IMR-90 (cell line): ENCODE measurements at regions not wholly inside any gene's neighbourhood (a gene's known extent, or its start where the extent isn't known, plus 50 kb on each side); places are given as distances from the start of the nearest gene placed in this dataset.

ENCODE experiments used
- ATAC-seq: fragments of 200-7000 bp; cut with Tn5 transposase; 2 replicates; pipeline ENCODE4 v1.9.1; 2020; ENCODE audit warnings: low read depth, mild to moderate bottlenecking, moderate library complexity
- BruUV-seq: library from RNA; stranded (reverse); fragments of 400-500 nt; replicated peaks from 2 replicates; lab custom pipeline; 2021; lab: Mats Ljungman, UMichigan
- CTCF ChIA-PET: fragments of 300-600 bp; formaldehyde crosslinking; extraction: SDS; loops from one replicate; lab custom pipeline; 2021; ENCODE audit warnings: antibody characterized with exemption; lab: Yijun Ruan, JAX
- POLR2A ChIA-PET: fragments of 300-600 bp; sonication (Branson Sonifier 250); formaldehyde crosslinking; loops from one replicate; lab custom pipeline; 2022; ENCODE audit warnings: antibody characterized with exemption; ENCODE audit not compliant: unreplicated experiment; lab: Charles Lee
- DNase-seq: peaks from one replicate; pipeline ENCODE4 v3.0.0; 2013
- H2AFZ ChIP-seq: replicated peaks from 2 replicates; pipeline ENCODE3; 2013; ENCODE audit warnings: low read length, mild to moderate bottlenecking; ENCODE audit not compliant: poor library complexity
- H2AK5ac ChIP-seq: 2 replicates; pipeline ENCODE4 v1.6.1; 2013; ENCODE audit warnings: low read depth, low read length, inconsistent platforms
- H2AK9ac ChIP-seq: replicated peaks from 2 replicates; pipeline ENCODE3; 2013; ENCODE audit warnings: mild to moderate bottlenecking, low read depth, low read length, moderate library complexity; ENCODE audit not compliant: poor library complexity
- H2BK120ac ChIP-seq: 2 replicates; pipeline ENCODE4 v1.6.1; 2013; ENCODE audit warnings: low read depth, low read length, inconsistent platforms
- H2BK15ac ChIP-seq: 3 replicates; pipeline ENCODE4 v1.6.1; 2013; ENCODE audit warnings: low read depth, low read length, inconsistent platforms
- H2BK20ac ChIP-seq: 2 replicates; pipeline ENCODE4 v1.6.1; 2013; ENCODE audit warnings: low read depth, mild to moderate bottlenecking, inconsistent platforms, low read length, moderate library complexity
- H2BK5ac ChIP-seq: 2 replicates; pipeline ENCODE4 v1.6.1; 2013; ENCODE audit warnings: mild to moderate bottlenecking, low read depth, low read length, inconsistent platforms; ENCODE audit not compliant: poor library complexity, severe bottlenecking
- H3K14ac ChIP-seq: replicated peaks from 2 replicates; pipeline ENCODE4 v1.6.1; 2013; ENCODE audit warnings: low read depth, low read length, inconsistent platforms
- H3K18ac ChIP-seq: 2 replicates; pipeline ENCODE4 v1.6.1; 2013; ENCODE audit warnings: low read depth, low read length, control low read depth
- H3K23ac ChIP-seq: 2 replicates; pipeline ENCODE4 v1.6.1; 2013; ENCODE audit warnings: low read depth, low read length, inconsistent platforms
- H3K27ac ChIP-seq: 2 replicates; pipeline ENCODE4 v1.5.1; 2013; ENCODE audit warnings: mild to moderate bottlenecking, control low read depth, low read length; ENCODE audit not compliant: insufficient read depth
- H3K27me3 ChIP-seq: 2 replicates; pipeline ENCODE4 v1.6.1; 2013; ENCODE audit warnings: low read length; ENCODE audit not compliant: control insufficient read depth, insufficient read depth
- H3K36me3 ChIP-seq: 2 replicates; pipeline ENCODE4 v1.6.1; 2013; ENCODE audit warnings: low read length, mixed read lengths; ENCODE audit not compliant: control insufficient read depth, insufficient read depth
- H3K4ac ChIP-seq: 2 replicates; pipeline ENCODE4 v1.6.1; 2013; ENCODE audit warnings: low read depth, low read length, inconsistent platforms
- H3K4me1 ChIP-seq: 2 replicates; pipeline ENCODE4 v1.6.1; 2013; ENCODE audit warnings: low read length, mixed read lengths; ENCODE audit not compliant: control insufficient read depth, insufficient read depth
- H3K4me2 ChIP-seq: 2 replicates; pipeline ENCODE4 v1.6.1; 2013; ENCODE audit warnings: low read depth, mild to moderate bottlenecking, control low read depth, low read length, moderate library complexity
- H3K4me3 ChIP-seq: 2 replicates; pipeline ENCODE4 v1.5.1; 2013; ENCODE audit warnings: low read depth, mild to moderate bottlenecking, control low read depth, low read length, moderate library complexity; ENCODE audit not compliant: insufficient read depth
- H3K56ac ChIP-seq: 2 replicates; pipeline ENCODE4 v1.6.1; 2013; ENCODE audit warnings: low read length, inconsistent platforms; ENCODE audit not compliant: insufficient read depth; ENCODE audit errors: extremely low read depth
- H3K79me1 ChIP-seq, 2 experiments: 2 replicates each; pipeline ENCODE4 v1.6.1; 2013; ENCODE audit warnings: low read length in 2 of 2, inconsistent platforms in 1 of 2, low read depth in 1 of 2
- H3K9ac ChIP-seq: 2 replicates; pipeline ENCODE4 v1.6.1; 2013; ENCODE audit warnings: low read depth, low read length, control low read depth
- H3K9me1 ChIP-seq: 2 replicates; pipeline ENCODE4 v1.6.1; 2013; ENCODE audit warnings: low read length, inconsistent platforms; ENCODE audit not compliant: insufficient read depth
- H3K9me3 ChIP-seq: 2 replicates; pipeline ENCODE4 v1.6.1; 2013; ENCODE audit warnings: low read length; ENCODE audit not compliant: control insufficient read depth, insufficient read depth
- H4K20me1 ChIP-seq: 2 replicates; pipeline ENCODE4 v1.6.1; 2013; ENCODE audit warnings: low read length, inconsistent platforms; ENCODE audit not compliant: insufficient read depth
- H4K5ac ChIP-seq: 2 replicates; pipeline ENCODE4 v1.6.1; 2013; ENCODE audit warnings: mild to moderate bottlenecking, low read depth, low read length, control low read depth
- H4K8ac ChIP-seq, 2 experiments: 2 replicates each; pipeline ENCODE4 v1.6.1; 2013; ENCODE audit warnings: low read depth in 2 of 2, low read length in 2 of 2, control low read depth in 1 of 2, inconsistent platforms in 1 of 2
- H4K91ac ChIP-seq: 2 replicates; pipeline ENCODE4 v1.6.1; 2013; ENCODE audit warnings: low read depth, low read length, inconsistent platforms; ENCODE audit not compliant: insufficient read depth
- CHD1 ChIP-seq: IDR thresholded peaks from 2 replicates; pipeline ENCODE4 v1.6.1; 2012; ENCODE audit warnings: low read depth, low read length, improper control_type of control experiment
- FOS ChIP-seq: fragments of 150-350 bp; IDR thresholded peaks from 2 replicates; pipeline ENCODE4 v1.6.1; 2016; ENCODE audit warnings: low read depth, low read length
- MAFK ChIP-seq: IDR thresholded peaks from 2 replicates; pipeline ENCODE4 v1.6.1; 2012; ENCODE audit warnings: low read depth, low read length, improper control_type of control experiment
- MAZ ChIP-seq: IDR thresholded peaks from 2 replicates; pipeline ENCODE4 v1.6.1; 2012; ENCODE audit warnings: low read depth, mild to moderate bottlenecking, low read length, improper control_type of control experiment, moderate library complexity, borderline replicate concordance
- MXI1 ChIP-seq: IDR thresholded peaks from 2 replicates; pipeline ENCODE4 v1.6.1; 2012; ENCODE audit warnings: low read depth, mild to moderate bottlenecking, low read length, moderate library complexity, borderline replicate concordance
- POLR2A ChIP-seq: IDR thresholded peaks from 2 replicates; pipeline ENCODE4 v1.6.1; 2012; ENCODE audit warnings: mild to moderate bottlenecking, low read depth, low read length
- RCOR1 ChIP-seq: IDR thresholded peaks from 2 replicates; pipeline ENCODE4 v1.6.1; 2012; ENCODE audit warnings: mild to moderate bottlenecking, low read length, improper control_type of control experiment; ENCODE audit not compliant: insufficient replicate concordance
- SMC3 ChIP-seq: fragments of 150-350 bp; IDR thresholded peaks from 2 replicates; pipeline ENCODE4 v1.6.1; 2016; ENCODE audit warnings: low read depth, mild to moderate bottlenecking, antibody characterized with exemption, low read length, moderate library complexity
- WGBS, 2 experiments: methylation state at CpG; one replicate each; pipeline versions ENCODE4 v1.1.5 to v1.1.7; 2013; ENCODE audit warnings: missing lambda C conversion rate in 2 of 2; ENCODE audit not compliant: insufficient read length in 1 of 2; ENCODE audit errors: extremely low coverage in 2 of 2; 5-methylcytosine and 5-hydroxymethylcytosine counted together
- dilution Hi-C: fragments of 300-500 bp; cut with HindIII; formaldehyde crosslinking; loops from one replicate; pipeline ENCODE4 v1.14.3; 2018; ENCODE audit warnings: low sequenced_read_pairs; ENCODE audit not compliant: unreplicated experiment
- in situ Hi-C: fragments of 300-500 bp; cut with MboI; formaldehyde crosslinking; loops from 3 replicates; pipeline ENCODE4 v1.14.3; 2019; ENCODE audit warnings: low sequenced_read_pairs, inconsistent platforms, mixed read lengths
- intact Hi-C: fragments of 100-400 bp; cut with micrococcal nuclease; formaldehyde crosslinking; loops from 2 replicates; pipeline ENCODE4 v1.10.0; 2022
- TF ChIP-seq, protein P1 (sequence below): fragments of 150-350 bp; IDR thresholded peaks from 2 replicates; pipeline ENCODE4 v1.6.1; 2016; ENCODE audit warnings: low read depth, mild to moderate bottlenecking, low read length, moderate library complexity, borderline replicate concordance
- TF ChIP-seq, protein P2 (sequence below): fragments of 150-350 bp; IDR thresholded peaks from 2 replicates; pipeline ENCODE4 v1.6.1; 2017; ENCODE audit warnings: mild to moderate bottlenecking, antibody characterized with exemption, low read length, low read depth

DNA sequence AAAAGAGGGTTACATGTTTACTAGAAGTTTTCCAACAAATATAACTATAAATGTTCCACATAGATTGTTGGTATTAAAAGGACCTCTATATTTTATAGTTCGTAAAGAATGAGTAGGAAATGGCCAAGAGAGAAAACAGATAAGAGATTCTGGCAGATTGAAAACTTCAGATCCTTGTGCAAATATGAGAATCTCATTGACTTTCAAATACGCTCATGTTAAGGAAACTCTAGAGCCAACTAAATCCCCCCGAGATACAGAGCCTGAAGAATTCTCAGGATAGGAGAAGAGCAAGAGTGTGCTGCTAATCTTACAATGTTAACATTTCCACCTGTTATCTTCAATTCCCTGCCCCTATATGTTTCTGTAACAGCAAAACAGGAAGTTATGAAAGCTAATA is 159.0 kb upstream of the OR13F1 start:
- Histone ChIP-seq H2BK120ac (no peak overlapping the region), H3K4ac (no peak overlapping the region), H3K4me3 (no peak overlapping the region), H3K36me3 (no peaks in the 10 kb centered on the region), H2BK15ac (no peak overlapping the region), H3K9me1 (no peaks in the 10 kb centered on the region), H2AK5ac (no peak overlapping the region), H3K4me2 (no peak overlapping the region), H4K5ac (no peak overlapping the region), H3K79me1 (no peaks in the 10 kb centered on the region), H4K20me1 (no peaks in the 10 kb centered on the region), H2BK5ac (no peak overlapping the region), H2AK9ac (no peak overlapping the region), H3K9ac (no peak overlapping the region), H2BK20ac (no peak overlapping the region), H4K91ac (no peak overlapping the region), H3K23ac (no peak overlapping the region), H3K14ac (no peak overlapping the region), H3K18ac (no peak overlapping the region), H3K27me3 (no peaks in the 10 kb centered on the region), H3K56ac (no peak overlapping the region), H2AFZ (no peak overlapping the region), H4K8ac (no peak overlapping the region), H3K27ac (no peak overlapping the region), H3K4me1 (no peaks in the 10 kb centered on the region), H3K9me3 (peaks cover 3% of the 10 kb centered on the region; the same call in 1 of the 2 replicates)
- POLR2A ChIA-PET: no interaction called here
- in situ Hi-C loops (no loop called here), intact Hi-C loops (no loop called here), dilution Hi-C loops (no loop called here)
- ATAC-seq (no peak), DNase-seq (no peak)
- CTCF ChIA-PET: no interaction called here
- no CpG with 5 or more reads among the region's 3 CpGs for WGBS, 2 experiments
- no TSS peak for BruUV-seq
- TF ChIP-seq CHD1 (no peak), SMC3 (no peak), FOS (no peak), MXI1 (no peak), MAZ (no peak), POLR2A (no peak), RCOR1 (no peak), MAFK (no peak)
- TF ChIP-seq, protein P1, sequence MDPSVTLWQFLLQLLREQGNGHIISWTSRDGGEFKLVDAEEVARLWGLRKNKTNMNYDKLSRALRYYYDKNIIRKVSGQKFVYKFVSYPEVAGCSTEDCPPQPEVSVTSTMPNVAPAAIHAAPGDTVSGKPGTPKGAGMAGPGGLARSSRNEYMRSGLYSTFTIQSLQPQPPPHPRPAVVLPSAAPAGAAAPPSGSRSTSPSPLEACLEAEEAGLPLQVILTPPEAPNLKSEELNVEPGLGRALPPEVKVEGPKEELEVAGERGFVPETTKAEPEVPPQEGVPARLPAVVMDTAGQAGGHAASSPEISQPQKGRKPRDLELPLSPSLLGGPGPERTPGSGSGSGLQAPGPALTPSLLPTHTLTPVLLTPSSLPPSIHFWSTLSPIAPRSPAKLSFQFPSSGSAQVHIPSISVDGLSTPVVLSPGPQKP: no peak
- TF ChIP-seq, protein P2, sequence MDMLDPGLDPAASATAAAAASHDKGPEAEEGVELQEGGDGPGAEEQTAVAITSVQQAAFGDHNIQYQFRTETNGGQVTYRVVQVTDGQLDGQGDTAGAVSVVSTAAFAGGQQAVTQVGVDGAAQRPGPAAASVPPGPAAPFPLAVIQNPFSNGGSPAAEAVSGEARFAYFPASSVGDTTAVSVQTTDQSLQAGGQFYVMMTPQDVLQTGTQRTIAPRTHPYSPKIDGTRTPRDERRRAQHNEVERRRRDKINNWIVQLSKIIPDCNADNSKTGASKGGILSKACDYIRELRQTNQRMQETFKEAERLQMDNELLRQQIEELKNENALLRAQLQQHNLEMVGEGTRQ: no peak
